K562 (cell line): ENCODE measurements at regions not wholly inside any gene's neighbourhood (a gene's known extent, or its start where the extent isn't known, plus 50 kb on each side); places are given as distances from the start of the nearest gene placed in this dataset.

Source experiments
- BHLHE40 ChIP-seq: IDR thresholded peaks from 2 replicates; pipeline ENCODE4 v1.6.1; 2011; ENCODE audit warnings: low read length, improper control_type of control experiment
- EHMT2 ChIP-seq: fragments of 450-650 bp; IDR thresholded peaks from 2 replicates; pipeline ENCODE4 v1.6.1; 2018; ENCODE audit warnings: antibody characterized with exemption
- HDAC3 ChIP-seq: fragments of 450-650 bp; IDR thresholded peaks from 2 replicates; pipeline ENCODE4 v1.6.1; 2018; ENCODE audit warnings: borderline replicate concordance, mild to moderate bottlenecking, moderate library complexity; ENCODE audit not compliant: partially characterized antibody
- STAT6 ChIP-seq: sonication (generic); formaldehyde crosslinking; IDR thresholded peaks from 2 replicates; pipeline ENCODE4 v1.8.1; 2023; ENCODE audit warnings: mild to moderate bottlenecking, missing genetic modification reagents
- TCF15 ChIP-seq: fragments of 250-450 bp; sonication (Bioruptor Pico); IDR thresholded peaks from 2 replicates; pipeline ENCODE4 v1.8.0; 2022; ENCODE audit warnings: moderate library complexity, mild to moderate bottlenecking, inconsistent platforms
- TSHZ1 ChIP-seq: fragments of 250-450 bp; sonication (Bioruptor Pico); IDR thresholded peaks from 2 replicates; pipeline ENCODE4 v1.4.0; 2020; ENCODE audit warnings: mild to moderate bottlenecking, moderate library complexity
- ZBED1 ChIP-seq: IDR thresholded peaks from 2 replicates; pipeline ENCODE4 v1.6.1; 2014
- ZFX ChIP-seq: sonication (generic); formaldehyde crosslinking; IDR thresholded peaks from 2 replicates; pipeline ENCODE4 v1.8.0; 2022; ENCODE audit warnings: mild to moderate bottlenecking, missing genetic modification reagents, moderate library complexity

GRCh38 chr6:90936286-90936685 lies 349.4 kb upstream of the MAP3K7 start (continued):
- no peak for TF ChIP-seq TSHZ1
- no peak for TF ChIP-seq EHMT2
- TF ChIP-seq STAT6 = no peak
- no peak for TF ChIP-seq HDAC3
- no peak for TF ChIP-seq TCF15
- no peak for TF ChIP-seq ZFX (CRISPR knock-in tag)
- no peak for TF ChIP-seq BHLHE40
- no peak for TF ChIP-seq ZBED1
